HG03439 (cell line): ENCODE measurements at regions not wholly inside any gene's neighbourhood (a gene's known extent, or its start where the extent isn't known, plus 50 kb on each side); places are given as distances from the start of the nearest gene placed in this dataset.

Experiments
- ATAC-seq: cut with Tn5 transposase; IDR thresholded peaks from one replicate; pipeline ENCODE4 v1.9.1; 2021; ENCODE audit warnings: mild to moderate bottlenecking, moderate library complexity; ENCODE audit not compliant: unreplicated experiment

DNA sequence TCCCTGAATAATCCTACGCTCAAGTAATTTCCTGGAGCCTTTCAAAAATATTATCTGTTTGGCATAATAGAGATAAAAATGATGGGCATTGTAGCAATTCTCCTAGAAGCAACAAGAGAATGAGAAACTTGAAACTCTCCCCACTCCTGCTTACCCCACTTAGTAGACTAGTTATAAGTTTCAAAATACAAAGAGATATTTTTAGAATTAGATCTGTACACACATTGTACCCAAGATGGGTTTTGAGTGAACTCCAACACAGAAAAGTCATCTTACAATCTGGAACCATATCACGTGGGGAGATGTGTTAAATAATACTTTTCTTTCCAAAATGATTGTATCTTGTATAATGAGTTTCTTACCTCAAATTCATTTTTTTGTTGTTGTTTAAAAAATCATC lies 484.9 kb downstream of the LPIN1 start:
- ATAC-seq, result no peak

DNA sequence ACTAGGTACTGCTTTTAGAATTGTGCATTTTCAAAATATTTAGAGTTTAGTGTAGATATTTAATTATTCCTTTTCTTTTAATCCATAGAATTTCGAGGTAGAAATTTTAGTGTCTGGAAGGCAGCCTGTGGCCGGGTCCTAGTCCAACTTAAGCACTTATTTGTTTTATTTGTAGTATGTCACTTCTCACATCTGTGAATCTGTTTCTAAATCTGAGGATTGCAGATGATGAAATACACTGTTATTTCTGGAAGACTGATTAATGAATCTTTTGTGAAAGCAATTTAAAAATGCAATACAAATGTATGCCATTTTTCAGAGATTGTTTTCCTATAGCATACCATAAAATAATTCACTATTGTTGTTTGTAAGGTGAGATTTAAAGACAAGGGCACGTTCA lies 483.9 kb upstream of the TRIB2 start:
- no peak for ATAC-seq

DNA sequence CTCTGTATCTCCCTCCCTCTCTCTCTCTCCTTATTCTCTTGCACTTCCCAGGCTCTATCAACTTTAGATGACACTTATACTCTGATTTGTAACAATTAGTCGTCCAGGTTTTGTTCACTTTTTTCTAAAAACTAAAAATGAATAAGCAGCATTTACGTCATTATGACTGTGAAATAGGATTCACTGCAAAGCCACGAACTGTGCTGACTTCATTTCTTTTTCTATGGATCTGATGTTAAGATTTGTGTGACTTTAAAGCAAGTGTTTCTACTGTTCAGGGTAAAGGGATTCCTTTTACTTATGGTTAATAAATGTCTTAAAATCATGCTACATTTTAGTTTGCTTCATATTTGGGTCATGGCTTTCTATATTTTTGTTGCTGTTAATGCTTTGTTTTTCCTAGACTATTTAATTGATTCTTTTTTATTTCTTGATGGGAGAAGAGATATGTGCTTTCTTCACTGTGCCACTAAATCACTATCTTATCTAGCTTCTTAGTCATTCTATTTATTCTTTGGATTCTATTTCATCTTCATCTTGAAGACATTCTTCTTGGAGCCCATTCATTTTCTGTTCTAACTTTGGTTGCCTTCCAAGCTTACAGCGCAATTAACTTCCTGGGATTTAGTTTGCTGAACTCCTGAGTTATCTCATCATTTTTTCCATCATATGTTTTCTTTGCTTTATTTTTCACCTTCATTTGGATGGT lies 480.4 kb upstream of the TRIB2 start:
- no peak for ATAC-seq

DNA sequence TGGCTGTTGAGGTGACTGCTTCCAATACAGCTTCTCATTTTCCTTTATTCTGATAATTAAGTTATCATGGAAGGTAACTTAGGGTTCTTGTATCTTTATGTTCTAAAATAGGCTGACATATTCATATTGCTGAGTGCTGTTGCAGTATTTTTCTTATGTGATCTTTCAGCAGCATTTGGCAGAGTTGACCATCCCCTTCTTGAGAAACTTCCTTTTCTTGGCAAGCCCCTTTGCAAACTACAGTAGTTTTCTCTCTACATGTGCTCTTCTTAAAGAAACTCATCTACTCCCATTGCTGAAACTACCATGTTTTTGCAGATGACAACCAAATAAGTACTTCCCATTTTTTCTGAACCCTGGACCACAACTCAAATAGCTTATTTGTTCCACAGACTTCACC lies 476.5 kb upstream of the TRIB2 start:
- ATAC-seq, result no peak

DNA sequence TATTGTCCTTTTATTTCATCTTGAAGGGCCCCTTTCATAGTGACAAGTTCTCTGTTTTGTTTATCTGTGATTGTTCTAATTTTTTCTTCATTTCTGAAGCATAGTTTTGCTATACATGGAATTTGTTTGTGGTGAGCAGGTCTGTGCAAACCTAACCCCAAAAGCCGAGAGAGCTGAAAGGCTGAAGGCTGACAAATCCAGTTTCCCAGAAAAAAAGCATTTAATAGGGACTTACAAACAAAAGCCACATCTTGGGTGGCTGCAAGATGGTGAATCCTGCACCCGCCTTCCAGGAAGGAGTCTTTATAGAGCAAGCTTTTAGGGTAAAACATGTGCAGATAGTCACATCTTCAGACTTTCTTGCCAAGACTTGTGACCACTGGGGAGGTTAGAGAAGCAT lies 473.4 kb upstream of the TRIB2 start:
- ATAC-seq, result no peak

DNA sequence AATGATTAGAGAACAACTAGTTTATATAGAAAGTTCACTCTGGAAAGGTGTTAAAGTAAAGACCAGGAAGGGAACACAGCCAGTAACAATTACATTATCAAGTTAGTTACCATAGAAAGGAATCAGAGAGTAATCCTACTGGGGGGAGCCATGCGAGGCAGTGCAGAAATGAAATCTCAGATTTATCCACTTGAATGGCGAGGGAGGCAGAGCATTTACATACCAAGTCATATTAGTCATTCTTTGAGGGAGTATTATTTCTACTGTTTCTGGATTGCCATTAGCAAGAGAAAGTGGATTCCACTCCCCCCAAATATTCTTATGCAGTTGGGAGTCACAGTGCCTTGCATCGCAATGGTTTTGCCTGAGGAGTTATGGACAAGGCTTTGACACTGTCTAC lies 472.7 kb upstream of the TRIB2 start:
- no peak for ATAC-seq

DNA sequence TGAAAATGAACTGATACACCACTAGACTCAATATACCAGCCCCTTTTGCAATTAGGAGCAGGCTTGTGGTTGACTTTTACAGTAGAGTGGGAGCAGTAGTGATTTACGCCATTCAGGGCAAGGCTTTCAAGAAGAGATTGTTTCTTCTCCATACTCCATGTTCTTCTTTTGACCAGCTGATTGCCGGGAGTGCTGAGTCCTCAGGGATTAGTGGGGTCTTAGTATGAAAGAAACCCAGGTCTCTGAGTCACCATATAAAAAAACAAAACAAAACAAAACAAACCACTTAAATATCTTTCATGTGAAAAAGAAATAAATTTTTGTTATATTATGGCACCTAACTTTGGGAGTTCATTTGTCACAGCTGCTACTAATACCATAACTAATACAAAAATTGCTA lies 465.6 kb upstream of the TRIB2 start:
- no peak for ATAC-seq

DNA sequence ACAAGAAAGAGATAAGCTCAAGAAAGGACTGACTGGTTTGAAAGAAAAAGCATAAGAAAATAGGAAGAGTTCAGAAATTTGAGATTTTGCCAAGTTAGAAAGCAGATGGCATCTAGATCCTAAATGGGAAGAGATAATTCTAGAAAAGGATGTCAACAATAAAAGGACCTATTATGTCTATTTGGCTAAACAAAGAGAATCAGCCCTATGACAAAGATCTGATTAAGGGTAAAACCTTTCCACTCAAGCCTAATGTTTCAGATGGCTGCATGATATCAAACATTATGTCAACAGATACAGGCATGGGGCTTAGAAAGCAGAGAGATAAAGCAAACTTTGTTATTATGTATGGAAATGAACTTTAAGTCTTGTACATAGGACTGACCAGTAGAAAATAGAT lies 465.0 kb upstream of the TRIB2 start:
- no peak for ATAC-seq

DNA sequence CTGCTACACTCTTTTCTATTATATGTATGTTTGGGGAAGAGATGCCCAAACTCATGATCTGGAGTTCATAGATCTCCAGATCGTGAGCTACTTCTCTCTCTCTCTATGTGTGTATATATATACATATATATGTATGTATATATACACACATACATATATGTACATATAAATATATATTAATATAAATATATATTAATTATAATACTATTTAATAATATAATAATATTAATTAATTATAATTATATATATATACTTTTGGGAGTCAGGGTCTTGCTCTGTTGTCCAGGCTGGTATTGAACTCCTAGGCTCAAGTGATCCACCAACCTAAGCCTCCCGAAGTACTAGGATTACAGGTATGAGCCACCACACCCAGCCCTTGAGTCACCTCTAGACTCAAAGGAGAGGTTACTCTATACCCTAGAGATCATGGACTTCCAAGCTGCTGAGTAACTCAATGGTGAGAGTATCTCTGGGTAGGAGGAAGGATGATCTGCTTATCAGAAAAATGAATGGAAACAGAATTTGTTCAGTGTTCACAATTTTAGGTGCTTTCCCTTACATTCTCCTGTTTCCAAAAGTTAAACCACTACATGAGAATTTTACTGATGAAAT lies 463.5 kb upstream of the TRIB2 start:
- ATAC-seq, result no peak

DNA sequence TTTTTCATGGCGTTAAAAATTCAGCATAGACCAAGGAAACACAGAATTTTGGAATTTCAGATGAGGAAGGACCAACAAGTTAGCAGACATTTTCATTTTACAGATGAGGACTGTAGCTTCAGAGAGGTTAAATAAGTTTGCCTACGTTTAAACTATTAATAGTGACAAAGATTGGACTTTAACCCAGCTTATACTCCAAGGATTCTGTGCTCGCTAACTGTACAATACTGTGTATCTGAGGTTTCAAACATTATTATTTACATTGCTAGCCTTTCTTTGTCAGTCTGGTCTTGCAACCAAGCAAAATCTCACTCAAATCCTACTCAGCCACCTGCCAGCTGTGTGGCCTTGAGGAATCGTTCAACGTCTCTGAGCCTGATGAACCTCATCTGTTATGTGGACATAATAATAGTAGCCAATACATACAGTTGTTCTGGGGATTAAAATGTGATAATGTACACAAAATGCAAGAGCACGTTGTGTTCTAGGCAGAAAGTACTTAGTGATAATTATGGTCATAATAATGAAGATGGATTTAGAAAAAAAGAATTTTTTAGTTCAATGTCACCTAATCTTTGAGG lies 462.4 kb upstream of the TRIB2 start:
- ATAC-seq, result no peak

DNA sequence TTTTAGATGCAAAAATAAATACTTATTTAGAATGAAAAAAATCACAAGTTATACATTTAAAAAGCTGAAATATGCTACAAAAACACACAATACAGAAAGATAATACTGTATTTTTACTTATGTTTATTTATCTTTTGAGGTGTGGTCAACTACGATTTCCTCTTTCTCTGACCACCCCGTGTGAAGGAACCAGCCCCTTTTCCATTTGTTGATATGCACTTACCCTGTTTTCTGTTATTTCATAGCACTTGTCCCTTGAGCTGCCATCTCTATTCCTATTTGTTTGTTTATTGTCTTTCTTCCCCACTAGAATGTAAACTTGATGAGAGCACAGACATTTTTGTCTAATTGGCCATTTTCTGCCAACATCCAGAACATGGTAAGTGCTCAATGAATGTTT lies 460.5 kb upstream of the TRIB2 start:
- no peak for ATAC-seq

DNA sequence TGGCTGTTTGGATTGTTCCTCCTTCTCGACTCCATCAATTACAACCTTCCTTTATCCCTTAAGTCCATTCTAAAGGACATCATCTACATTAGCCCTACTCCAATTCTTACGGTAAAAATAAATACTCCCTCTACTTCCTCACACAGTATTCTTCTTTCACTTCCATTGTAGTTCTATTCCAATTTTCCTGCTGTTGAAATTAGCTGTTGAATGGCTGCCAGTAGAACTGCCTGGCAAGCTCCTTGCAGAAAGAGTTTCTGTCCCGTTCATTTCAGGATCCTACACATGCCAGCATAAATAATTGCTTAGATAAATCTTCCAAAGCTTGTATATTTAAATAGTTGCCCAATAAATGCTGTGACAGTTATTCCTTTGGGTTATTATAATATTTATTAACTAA lies 459.3 kb upstream of the TRIB2 start:
- no peak for ATAC-seq

DNA sequence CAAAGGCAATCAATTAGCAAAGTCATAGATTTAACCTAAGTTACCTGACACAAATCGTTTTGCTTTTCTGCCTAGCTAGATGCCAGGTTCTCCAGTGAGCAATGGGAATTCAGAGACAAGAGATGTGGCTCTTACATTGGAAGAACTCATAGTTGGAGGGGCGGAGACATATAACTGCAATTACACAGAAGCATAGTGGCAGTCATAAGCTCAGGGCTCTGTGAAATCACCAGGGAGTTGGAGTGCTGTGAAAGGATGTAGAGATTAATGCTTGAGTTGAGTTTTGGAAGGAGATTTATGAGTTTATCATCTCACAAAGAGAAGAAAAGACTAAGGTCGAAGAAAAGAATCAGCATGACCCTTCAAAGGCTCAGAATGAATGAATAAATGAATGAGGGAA lies 457.2 kb upstream of the TRIB2 start:
- no peak for ATAC-seq

DNA sequence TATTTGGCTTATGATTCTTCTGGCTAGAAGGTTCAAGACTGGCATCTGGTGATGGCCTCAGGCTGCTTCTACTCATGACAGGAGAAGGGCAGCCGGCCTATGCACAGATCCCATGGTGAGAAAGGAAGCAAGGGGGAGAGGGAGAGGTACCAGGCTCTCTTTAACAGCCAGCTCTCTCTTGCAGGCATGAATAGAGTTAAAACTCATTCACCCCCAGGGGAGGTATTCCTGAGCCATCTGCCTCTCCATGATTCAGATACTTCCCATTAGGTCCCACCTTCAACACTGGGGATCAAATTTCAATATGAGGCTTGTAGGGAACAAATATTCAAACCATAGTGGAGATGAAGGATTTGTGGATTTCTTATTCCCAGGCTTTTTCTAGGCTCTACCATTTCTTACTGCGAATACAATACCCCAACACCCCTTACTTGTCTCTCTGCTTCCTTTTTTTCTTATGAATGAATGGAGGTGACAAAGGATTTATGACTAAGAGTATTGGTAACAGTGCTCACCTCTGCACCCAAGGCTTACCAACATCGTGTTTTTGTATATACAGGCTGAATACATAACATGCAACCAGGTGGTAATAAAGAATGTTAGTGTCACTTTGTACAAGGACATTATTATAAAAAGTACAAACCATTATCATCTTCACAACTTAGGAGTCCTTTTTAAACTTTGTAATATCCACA lies 454.6 kb upstream of the TRIB2 start:
- ATAC-seq, result no peak

DNA sequence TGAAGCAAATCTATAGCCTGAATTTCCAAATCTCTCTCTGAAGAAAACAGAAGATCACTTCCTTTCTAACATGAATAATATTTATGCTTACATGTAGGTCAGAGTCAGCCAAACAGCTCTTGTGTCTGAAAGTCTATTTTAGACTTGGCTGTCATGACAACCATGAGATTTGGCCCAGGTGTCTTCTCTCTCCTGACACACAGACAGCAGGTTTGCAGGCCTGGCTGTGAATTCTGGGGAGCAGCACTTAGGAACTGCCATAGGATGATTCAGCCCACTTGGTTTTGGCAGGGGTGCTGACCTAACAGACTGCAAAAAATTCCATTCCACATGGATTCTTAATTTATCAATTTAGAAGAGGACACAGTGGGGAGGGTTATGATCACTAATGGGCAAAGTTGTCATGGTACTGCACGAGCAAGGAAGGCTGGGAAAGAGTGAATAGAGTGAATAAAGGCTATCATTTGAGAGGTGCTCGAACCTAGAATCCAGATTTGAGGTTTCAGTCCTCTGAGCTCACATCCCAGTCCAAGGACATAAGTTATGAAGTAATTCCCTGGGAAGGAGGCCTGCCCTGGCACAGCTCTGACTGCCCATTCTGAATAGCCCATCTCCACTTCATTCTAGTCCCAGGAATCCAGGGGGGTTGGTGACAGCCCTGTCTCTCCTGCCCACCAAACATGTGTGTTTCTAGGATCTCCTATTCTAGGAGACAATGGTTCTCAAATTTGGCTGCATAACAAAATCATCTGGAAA lies 453.9 kb upstream of the TRIB2 start:
- peak; percentile 54 for ATAC-seq

DNA sequence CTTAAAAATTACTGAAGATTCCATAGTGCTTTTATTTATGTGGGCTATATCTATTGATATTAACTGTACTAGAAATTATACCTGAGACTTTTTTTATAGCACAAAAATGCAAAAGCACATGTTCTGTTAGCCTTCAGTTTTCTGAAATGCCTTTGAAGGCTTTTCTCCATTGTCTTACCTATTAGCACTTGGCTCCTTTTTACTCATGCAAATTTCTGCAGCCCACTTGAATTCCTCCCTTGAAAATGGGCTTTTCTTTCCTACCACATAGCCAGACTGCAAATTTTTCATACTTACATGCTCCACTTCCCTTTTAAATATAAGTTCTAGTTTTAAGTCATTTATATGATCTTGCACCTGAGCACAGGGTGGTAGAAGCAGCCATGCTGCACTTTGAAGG lies 453.0 kb upstream of the TRIB2 start:
- ATAC-seq, result no peak

DNA sequence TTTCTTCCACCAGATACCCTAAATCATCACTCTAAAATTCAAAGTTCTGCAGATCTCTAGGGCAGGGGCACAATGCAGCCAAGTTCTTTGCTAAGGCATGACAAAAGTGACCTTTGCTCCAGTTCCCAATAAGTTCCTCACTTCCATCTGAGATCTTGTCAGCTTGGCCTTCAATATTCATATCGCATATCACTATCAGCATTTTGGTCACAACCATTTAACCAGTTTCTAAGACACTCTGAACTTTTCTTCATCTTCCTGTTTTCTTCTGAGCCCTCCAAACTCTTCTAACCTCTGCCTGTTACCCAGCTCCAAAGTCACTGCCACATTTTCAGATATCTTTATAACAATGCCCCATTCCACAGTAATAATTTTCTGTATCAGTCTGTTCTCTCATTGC lies 452.6 kb upstream of the TRIB2 start:
- ATAC-seq, result no peak

DNA sequence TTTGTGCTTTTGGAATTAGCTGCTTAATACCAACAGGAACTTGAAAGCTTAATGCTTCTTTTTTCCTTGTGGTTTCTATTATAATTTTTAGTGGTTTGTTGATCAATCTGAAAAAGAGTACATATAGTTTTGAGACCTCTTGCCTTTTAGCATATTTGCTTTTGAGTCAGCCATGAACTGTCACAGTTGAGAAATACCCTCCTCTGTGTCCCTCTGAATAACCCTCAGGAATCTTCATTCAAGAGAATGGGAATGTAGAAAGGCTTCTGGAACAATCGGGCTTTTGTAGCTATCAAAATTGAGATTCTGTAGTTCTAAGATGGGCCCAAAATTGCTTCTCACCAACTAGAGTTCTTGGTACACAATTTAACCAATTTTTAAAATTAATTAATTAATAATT lies 451.1 kb upstream of the TRIB2 start:
- ATAC-seq, result no peak

DNA sequence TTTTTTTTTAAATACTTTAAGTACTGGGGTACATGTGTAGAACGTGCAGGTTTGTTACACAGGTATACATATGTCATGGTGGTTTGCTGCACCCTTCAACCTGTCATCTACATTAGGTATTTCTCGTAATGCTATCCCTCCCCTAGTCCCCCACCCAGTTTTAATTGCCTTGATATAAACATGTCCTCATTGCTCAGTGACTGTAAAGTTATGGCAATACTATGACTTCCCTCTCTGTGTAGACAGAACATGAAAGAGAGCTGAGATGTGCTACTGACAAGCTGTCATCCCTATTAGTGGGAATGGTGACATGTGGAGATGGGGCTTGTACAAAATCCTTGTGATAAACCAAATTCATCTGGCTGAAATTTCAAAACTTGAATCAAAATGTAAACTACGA lies 449.7 kb upstream of the TRIB2 start:
- ATAC-seq, result no peak

DNA sequence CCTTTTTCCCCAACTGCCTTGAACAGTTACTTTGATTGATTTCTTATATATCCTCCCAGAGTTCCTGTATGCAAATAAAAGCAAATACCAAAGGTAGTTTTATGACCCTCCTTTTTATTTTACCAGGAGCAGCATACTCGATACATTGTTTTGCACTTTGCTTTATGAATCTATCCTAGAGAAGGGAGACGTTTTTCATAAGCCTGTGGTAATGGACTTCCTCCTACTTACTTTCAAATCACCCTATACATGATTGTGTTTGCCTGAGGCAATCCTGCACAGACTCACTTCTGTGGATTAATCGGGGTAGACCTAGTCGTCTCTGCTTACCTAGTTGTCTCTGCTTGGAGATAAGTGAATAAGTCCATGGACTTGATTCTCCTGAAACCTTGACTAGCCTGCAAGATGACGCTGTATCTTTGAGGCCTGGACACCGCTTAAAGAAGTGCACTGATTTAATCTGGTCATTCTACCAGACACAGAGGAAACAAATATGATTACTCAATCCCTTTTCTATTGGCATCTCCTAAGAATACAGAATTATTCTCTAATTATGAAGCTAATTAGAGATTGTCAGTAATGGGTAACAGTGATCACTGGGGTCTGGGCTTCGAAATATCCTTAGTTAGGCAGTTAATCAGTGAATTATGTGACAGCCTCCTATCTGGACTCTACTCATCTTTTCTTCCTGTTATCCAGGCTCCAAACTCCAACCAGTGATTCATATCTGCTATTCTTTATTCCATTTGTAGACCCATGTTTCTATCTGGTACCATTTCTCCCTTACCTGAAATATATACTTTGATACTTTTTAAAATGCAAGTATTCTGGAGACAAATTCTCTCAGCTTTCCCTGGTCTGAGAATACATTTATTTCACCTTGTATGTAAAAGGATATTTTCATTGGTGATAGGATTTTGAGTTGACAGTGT lies 447.4 kb upstream of the TRIB2 start:
- ATAC-seq, result no peak
